ENCODE measurements at regions not wholly inside any gene's neighbourhood (a gene's known extent, or its start where the extent isn't known, plus 50 kb on each side); places are given as distances from the start of the nearest gene placed in this dataset.

GRCh38 chr18:34647251-34647650, 62.8 kb upstream of the DTNA start:
- Mint-ChIP-seq H3K27me3 (ENCODE audit: unreplicated experiment) (no peaks in the 10 kb centered on the region), H3K4me1 (ENCODE audit: low read depth, unreplicated experiment) (no peaks in the 10 kb centered on the region)
- no peak for DNase-seq

GRCh38 chr18:34648269-34648985, 61.7 kb upstream of the DTNA start:
- Mint-ChIP-seq H3K36me3 (ENCODE audit: insufficient read depth, unreplicated experiment) (no peaks in the 10 kb centered on the region), H3K4me1 (ENCODE audit: low read depth, unreplicated experiment) (no peaks in the 10 kb centered on the region), H3K27ac (ENCODE audit: unreplicated experiment) (no peak overlapping the region), H3K4me3 (ENCODE audit: low read depth, unreplicated experiment) (no peak overlapping the region), H3K27me3 (ENCODE audit: unreplicated experiment) (no peaks in the 10 kb centered on the region), H3K9me3 (ENCODE audit: low read depth, unreplicated experiment) (no peaks in the 10 kb centered on the region)
- no TSS peak for BruUV-seq (replicated peaks)
- CTCF ChIA-PET, result no interaction called here
- TF ChIP-seq CTCF (IDR thresholded peaks at IDR 0.05; ENCODE audit: unreplicated experiment), result no peak
- DNase-seq, result no peak
- intact Hi-C loops (cut with micrococcal nuclease; ENCODE audit: unreplicated experiment), result no loop called here

More at GRCh38 chr18:34647251-34647650, 62.8 kb upstream of the DTNA start:
- H3K36me3 Mint-ChIP-seq (ENCODE audit: insufficient read depth, unreplicated experiment), result no peaks in the 10 kb centered on the region
- H3K9me3 Mint-ChIP-seq (ENCODE audit: low read depth, unreplicated experiment), result no peaks in the 10 kb centered on the region
- intact Hi-C loops (cut with micrococcal nuclease; ENCODE audit: unreplicated experiment), result no loop called here
- no TSS peak for BruUV-seq (replicated peaks)
- CTCF ChIA-PET, result no interaction called here
- TF ChIP-seq CTCF (IDR thresholded peaks at IDR 0.05; ENCODE audit: unreplicated experiment), result no peak
- no peak overlapping the region for H3K27ac Mint-ChIP-seq (ENCODE audit: unreplicated experiment)
- no peak overlapping the region for H3K4me3 Mint-ChIP-seq (ENCODE audit: low read depth, unreplicated experiment)

GRCh38 chr18:34649080-34649479, 61.0 kb upstream of the DTNA start:
- BruUV-seq (replicated peaks), result no TSS peak
- no peak for TF ChIP-seq CTCF (IDR thresholded peaks at IDR 0.05; ENCODE audit: unreplicated experiment)
- no peaks in the 10 kb centered on the region for H3K4me1 Mint-ChIP-seq (ENCODE audit: low read depth, unreplicated experiment)
- CTCF ChIA-PET, result no interaction called here
- no peaks in the 10 kb centered on the region for H3K27me3 Mint-ChIP-seq (ENCODE audit: unreplicated experiment)
- H3K4me3 Mint-ChIP-seq (ENCODE audit: low read depth, unreplicated experiment), result no peak overlapping the region
- no peaks in the 10 kb centered on the region for H3K36me3 Mint-ChIP-seq (ENCODE audit: insufficient read depth, unreplicated experiment)
- DNase-seq, result no peak
- intact Hi-C loops (cut with micrococcal nuclease; ENCODE audit: unreplicated experiment), result no loop called here
- H3K27ac Mint-ChIP-seq (ENCODE audit: unreplicated experiment), result no peak overlapping the region
- H3K9me3 Mint-ChIP-seq (ENCODE audit: low read depth, unreplicated experiment), result no peaks in the 10 kb centered on the region

GRCh38 chr18:34650121-34650545, 60.0 kb upstream of the DTNA start:
- Mint-ChIP-seq H3K36me3 (ENCODE audit: insufficient read depth, unreplicated experiment) (no peaks in the 10 kb centered on the region), H3K27me3 (ENCODE audit: unreplicated experiment) (no peaks in the 10 kb centered on the region), H3K27ac (ENCODE audit: unreplicated experiment) (no peak overlapping the region), H3K4me3 (ENCODE audit: low read depth, unreplicated experiment) (no peak overlapping the region), H3K4me1 (ENCODE audit: low read depth, unreplicated experiment) (no peaks in the 10 kb centered on the region), H3K9me3 (ENCODE audit: low read depth, unreplicated experiment) (no peaks in the 10 kb centered on the region)
- TF ChIP-seq CTCF (IDR thresholded peaks at IDR 0.05; ENCODE audit: unreplicated experiment), result no peak
- intact Hi-C loops (cut with micrococcal nuclease; ENCODE audit: unreplicated experiment), result no loop called here
- no peak for DNase-seq
- CTCF ChIA-PET, result no interaction called here
- BruUV-seq (replicated peaks), result no TSS peak
